Inflammatory macrophage (primary cell): ENCODE measurements at regions not wholly inside any gene's neighbourhood (a gene's known extent, or its start where the extent isn't known, plus 50 kb on each side); places are given as distances from the start of the nearest gene placed in this dataset.
A peak's percentile ranks its signal among the peaks of the same experiment; 100 is the strongest.
"Not testable (repeated sequence)": the region's sequence is repeated elsewhere in the genome, so short reads cannot be mapped to it uniquely, and the experiment has no call there.

ENCODE experiments used
- DNase-seq, 2 donors: peaks; one replicate each; pipeline ENCODE4 v3.0.0-alpha.2; 2020 to 2022

DNA sequence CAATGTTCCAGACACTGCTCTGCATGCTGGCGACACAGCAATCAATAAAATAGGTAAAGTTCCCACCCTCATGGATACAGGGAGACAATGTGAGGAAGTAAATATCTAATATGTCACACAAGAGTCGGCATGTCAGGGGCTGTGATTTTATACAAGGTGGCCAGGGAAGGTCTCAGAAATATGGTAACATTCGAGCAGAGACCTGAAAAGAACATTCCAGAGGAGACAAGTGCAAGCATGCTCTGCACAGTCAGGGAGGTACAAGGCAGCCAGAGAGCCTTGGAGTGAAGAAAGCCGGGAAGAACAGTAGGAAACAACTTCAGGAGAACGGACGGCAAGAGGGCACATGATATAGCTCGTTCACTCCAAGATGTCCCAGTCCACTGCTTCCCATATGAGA, 89.2 kb upstream of the ZNF462 start:
- no peak for DNase-seq

DNA sequence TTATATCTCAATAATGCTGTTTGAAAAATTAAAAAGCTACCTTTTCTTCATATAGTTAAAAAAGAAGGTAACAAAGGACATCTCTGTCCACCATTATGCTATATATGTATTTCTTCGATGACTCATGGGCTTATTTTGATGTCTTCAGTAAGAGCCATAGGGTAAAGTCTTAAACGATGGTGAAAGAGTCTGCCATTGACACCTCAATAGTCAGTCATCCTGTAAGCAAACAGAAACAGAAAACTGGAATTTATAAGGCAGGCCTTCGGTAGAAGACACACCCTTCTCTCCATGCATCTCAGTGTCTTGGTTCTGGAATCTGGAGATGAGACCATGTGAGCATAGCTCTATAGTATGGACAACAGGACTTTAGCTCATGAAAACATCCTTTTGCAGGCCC, 87.0 kb upstream of the ZNF462 start:
- no peak for DNase-seq

DNA sequence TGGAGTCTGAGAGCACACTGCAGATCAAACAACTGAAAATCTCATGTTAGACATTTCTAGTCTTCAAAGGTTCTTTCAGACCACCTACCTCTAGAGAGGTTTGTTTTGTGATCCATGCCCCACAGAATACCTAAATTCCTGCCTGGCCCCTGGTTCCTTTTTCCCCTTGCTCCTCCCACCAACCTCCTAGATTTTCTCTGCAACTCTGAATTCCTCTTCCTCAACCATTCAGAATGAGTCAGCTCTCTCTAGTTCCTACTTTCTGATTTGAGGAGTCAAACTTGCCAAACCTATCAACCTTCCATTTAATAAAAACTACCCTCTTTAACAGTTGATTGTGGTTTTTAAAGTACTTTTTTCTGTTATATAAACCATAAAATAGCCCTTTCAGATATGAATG, 83.2 kb upstream of the ZNF462 start:
- peak; percentile 46 to 48 for DNase-seq

DNA sequence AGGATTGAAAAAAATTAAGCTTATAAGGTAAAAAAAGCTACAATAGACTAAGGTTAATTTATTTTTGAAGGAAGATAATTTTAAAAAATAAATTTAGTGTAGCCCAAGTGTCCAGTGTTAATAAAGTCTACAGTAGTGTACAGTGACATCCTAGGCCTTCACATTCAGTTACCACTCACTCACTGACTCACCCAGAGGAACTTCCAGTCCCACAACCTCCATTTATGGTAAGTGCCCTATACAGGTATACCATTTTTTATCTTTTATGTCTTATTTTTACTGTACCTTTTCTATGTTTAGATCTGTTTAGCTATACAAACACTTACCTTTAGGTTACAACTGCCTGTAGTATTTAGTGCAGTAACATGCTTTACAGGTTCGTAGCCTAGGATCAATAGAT, 79.8 kb upstream of the ZNF462 start:
- DNase-seq, result no peak

DNA sequence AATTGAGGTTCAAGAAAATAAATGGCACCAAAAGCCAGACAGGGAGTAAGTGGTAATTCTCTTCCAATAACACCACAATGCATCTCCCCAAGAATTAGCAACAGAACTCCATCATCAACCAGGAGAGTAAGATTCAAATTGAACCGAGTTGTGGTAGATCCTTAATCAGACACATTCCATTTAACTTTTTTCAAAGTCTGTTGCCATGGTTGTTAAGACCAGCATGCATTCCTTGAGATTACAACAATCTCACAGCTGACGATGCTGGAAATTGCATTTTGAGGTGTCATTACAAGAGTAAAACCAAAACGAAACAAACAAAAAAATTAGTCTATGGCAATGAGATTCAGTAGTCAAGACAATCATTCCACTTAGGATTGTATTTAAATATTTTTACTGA, 78.9 kb upstream of the ZNF462 start:
- no peak for DNase-seq

DNA sequence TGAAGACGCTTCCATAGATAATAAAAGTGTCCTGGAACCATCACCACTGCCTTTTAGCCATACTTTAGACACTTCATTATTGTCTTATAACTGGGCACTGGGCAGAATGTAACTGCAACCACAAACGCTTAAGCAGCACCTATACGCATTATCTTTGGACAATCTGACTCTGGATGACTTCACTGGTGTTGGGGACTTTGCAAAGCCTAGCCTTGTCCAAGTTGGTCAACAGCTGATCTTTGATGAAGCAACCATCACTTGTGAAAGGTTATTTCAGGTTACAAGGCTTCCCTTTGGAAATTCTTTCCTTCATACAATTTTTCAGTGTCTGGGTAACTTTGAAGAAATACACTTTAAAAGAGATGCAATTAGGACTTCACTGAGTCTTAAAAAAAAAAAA, 77.8 kb upstream of the ZNF462 start:
- DNase-seq, result no peak

DNA sequence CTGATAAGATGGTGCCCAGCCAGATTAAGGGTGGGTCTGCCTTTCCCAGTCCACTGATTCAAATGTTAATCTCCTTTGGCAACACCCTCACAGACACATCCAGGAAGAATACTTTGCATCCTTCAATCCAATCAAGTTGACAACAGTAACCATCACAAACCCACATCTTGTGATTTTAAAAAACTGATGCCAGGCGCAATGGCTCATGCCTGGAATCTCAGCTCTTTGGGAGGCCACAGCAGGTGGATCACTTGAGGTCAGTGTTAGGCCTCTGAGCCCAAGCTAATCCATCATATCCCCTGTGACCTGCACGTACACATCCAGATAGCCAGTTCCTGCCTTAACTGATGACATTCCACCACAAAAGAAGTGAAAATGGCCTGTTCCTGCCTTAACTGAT, 74.9 kb upstream of the ZNF462 start:
- DNase-seq, result not testable (repeated sequence)

DNA sequence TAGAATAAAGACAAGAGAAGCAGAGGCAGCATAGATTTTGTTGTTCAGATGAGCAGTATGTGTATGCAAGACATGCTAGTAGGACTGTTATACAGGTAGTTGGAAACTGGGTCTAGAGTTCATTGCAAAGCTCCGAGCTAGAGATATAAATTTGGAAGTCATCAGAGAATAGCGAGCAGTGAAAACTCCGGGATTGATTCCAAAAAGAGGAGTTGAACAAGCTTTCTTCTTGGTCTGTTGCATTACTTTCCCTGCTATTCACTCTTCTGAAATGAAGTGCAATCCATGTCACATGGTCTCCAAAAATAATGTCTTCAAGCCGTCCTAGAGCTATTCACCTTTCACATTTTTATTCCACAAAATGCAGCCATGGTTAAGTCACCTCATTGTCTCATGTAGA, 67.9 kb upstream of the ZNF462 start:
- no peak for DNase-seq

DNA sequence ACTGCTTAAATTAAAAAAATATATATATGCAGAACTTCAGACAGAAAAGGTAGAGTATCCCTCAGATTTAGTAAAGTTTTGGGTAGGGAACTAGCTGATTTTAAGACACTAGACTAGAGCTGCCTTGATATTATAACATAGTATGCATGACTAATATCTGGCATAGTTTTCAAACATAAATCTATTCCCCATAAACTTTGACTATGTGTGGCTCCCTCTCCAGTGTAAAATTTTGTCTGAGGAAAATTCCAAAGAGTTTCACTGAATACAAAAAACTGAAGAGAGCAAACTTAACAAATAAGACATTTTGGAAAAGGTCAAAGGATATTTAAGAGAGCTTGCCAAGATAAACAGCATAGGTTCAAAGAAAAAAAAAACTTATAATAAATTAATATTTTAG, 66.2 kb upstream of the ZNF462 start:
- no peak for DNase-seq

DNA sequence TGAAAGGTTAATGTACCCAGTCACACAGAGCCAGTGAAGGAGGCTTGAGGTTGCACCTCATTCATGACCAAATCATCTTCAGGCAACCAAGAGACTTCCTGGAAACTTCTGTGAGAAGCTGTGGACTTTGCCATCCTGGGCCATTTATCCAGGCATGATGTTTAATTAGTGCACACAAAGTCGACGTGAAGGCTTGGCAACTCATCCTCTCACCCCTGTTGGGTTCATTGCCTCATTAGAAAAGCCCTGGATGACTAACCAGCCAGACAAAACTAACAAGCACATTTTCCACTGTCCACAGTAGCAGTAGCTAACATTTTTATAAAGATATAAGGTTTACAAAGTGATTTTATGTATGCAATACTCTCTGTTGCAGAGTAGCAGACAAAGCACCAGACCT, 65.7 kb upstream of the ZNF462 start:
- no peak for DNase-seq

DNA sequence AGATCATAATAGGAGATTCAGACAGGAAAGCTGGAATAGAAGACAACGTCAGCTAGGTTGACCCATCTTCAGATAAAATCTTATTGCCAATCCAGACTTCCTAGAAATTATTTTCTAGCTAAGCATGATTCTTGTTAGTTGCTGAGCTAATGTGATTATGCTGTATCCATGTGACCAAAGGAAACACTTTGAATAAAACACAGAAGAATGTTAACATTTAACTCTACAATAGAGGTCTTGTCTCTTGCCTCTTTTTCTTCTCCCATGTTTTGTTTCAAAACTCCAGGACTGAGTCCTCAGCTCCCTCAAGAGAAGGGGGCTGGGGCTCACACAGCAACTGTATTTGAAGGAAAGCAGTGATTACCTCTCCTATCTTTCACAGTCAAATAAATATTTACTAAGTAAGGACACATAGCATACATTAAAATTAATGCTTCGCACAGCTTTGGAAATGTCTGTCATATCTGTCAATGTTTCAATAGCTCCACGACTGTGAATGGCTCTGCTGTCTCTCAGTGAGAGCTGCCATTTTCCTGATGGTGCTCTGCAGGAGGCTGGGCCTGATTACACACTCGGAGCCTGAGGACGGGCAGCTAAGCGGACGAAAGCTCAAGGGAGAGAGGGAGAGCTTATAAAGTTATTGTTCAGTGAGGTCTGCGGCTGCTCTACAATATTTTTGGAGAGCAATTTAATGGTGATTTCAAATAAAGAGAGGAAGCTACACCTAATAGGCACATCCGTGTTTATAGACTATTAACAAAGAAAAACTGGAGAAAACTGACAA, 64.8 kb upstream of the ZNF462 start:
- DNase-seq, result no peak

DNA sequence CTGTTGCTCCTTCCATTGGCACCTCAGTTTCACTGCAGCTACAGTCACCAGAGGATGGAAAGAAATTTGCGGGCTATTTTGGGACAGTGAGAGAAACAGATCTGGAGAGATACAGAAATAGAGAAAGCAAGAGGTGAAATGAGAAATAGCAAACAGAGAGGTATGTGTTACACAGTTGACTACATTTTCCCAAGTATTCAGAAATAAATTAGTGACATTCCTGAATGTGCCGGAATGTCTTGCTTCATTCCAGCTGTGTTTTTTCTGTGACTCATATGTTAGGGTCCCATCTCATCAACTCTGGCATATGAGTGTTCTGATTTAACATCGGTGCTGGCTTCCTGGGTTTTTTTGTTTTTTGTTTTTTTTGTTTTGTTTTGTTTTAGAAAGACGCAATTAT, 63.8 kb upstream of the ZNF462 start:
- no peak for DNase-seq

DNA sequence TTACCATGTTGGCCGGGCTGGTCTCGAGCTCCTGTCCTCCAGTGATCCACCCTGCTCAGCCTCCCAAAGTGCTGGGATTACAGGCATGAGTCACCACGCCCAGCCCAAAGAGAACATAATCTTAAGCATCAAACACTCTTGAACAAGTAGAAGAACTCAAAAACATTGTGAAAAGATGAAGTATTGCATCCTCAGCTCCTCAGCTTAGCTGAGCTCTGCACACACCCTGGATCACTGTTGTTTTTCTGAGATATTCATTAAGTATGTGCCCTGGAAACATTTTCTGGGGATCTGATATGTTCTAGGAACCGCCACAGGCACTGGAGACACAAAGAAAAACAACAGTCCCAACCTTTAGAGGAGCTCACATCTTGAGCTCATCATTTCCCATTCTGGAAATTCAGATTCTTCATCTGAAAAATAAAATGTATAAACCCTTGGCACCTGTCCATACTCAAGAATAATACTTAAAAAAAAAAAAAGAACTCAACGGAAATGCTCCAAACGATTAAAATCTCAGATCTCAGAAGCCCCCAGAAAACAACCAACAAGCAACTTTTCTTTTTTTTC, 62.2 kb upstream of the ZNF462 start:
- DNase-seq, result no peak

DNA sequence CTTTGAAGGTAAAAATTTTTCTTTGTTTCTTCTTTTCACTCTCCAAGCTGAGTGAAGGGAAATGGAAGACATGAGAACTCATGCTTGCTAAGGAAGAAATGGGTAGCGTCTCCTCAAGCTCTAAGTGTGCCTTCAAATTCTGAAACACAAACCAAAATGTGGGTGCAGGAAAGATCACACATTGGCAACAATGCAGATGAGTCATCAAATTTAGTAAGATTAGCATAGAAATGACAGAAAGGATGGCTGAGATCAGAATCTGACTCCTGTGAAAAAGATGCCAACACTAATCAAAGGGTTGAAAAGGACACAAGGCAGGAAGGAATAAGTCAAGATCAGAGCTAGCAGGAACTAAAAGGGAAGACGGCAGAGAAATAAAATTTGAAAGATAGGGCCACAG, 61.1 kb upstream of the ZNF462 start:
- DNase-seq, result no peak
